Hepatocyte (in vitro differentiated cells): ENCODE measurements at regions not wholly inside any gene's neighbourhood (a gene's known extent, or its start where the extent isn't known, plus 50 kb on each side); places are given as distances from the start of the nearest gene placed in this dataset.
A peak's percentile ranks its signal among the peaks of the same experiment; 100 is the strongest.

Source experiments
- DNase-seq: peaks from one replicate; pipeline ENCODE4 v3.0.0-alpha.2; 2016; ENCODE audit warnings: low spot score
- H2AFZ ChIP-seq: fragments of 200-600 bp; sonication (generic); 2 replicates; pipeline ENCODE4 v1.6.0; 2016; ENCODE audit warnings: antibody characterized with exemption, mild to moderate bottlenecking
- H3K27ac ChIP-seq: fragments of 200-600 bp; sonication (generic); 2 replicates; pipeline ENCODE4 v1.5.1; 2016; ENCODE audit warnings: mild to moderate bottlenecking
- H3K27me3 ChIP-seq: fragments of 200-600 bp; sonication (generic); 2 replicates; pipeline ENCODE4 v1.6.1; 2016
- H3K36me3 ChIP-seq: fragments of 200-600 bp; sonication (generic); replicated peaks from 2 replicates; pipeline ENCODE4 v1.5.1; 2016; ENCODE audit warnings: low read depth; ENCODE audit not compliant: insufficient read depth
- H3K4me1 ChIP-seq: fragments of 200-600 bp; sonication (generic); 2 replicates; pipeline ENCODE4 v1.5.1; 2016; ENCODE audit warnings: mild to moderate bottlenecking, moderate library complexity; ENCODE audit not compliant: insufficient read depth
- H3K4me2 ChIP-seq: fragments of 200-600 bp; sonication (generic); 2 replicates; pipeline ENCODE4 v1.6.0; 2016
- H3K4me3 ChIP-seq: fragments of 200-600 bp; sonication (generic); 2 replicates; pipeline ENCODE4 v1.5.1; 2016; ENCODE audit warnings: mild to moderate bottlenecking
- H3K79me2 ChIP-seq: fragments of 200-600 bp; sonication (generic); 2 replicates; pipeline ENCODE4 v1.6.0; 2017; ENCODE audit warnings: mild to moderate bottlenecking
- H3K9me2 ChIP-seq: fragments of 200-600 bp; sonication (generic); replicated peaks from 2 replicates; pipeline ENCODE4 v1.6.0; 2017; ENCODE audit warnings: mild to moderate bottlenecking; ENCODE audit not compliant: insufficient read depth
- H3K9me3 ChIP-seq: fragments of 200-600 bp; sonication (generic); 2 replicates; pipeline ENCODE4 v1.5.1; 2016; ENCODE audit warnings: low read depth, mild to moderate bottlenecking
- H4K20me1 ChIP-seq: fragments of 200-600 bp; sonication (generic); 2 replicates; pipeline ENCODE4 v1.6.0; 2016; ENCODE audit warnings: mild to moderate bottlenecking; ENCODE audit not compliant: insufficient read depth, poor library complexity, severe bottlenecking
- EZH2 ChIP-seq: fragments of 200-600 bp; sonication (generic); IDR thresholded peaks from 2 replicates; pipeline ENCODE4 v1.6.1; 2016; ENCODE audit warnings: antibody characterized with exemption, mild to moderate bottlenecking, borderline replicate concordance
- EZH2phosphoT487 ChIP-seq: fragments of 200-600 bp; sonication (generic); IDR thresholded peaks from one replicate; pipeline ENCODE4 v1.6.1; 2018; ENCODE audit warnings: antibody characterized with exemption, mild to moderate bottlenecking, low read depth, moderate library complexity; ENCODE audit not compliant: unreplicated experiment, severe bottlenecking
- WGBS: methylation state at CpG from one replicate; pipeline ENCODE4 v1.1.6; 2016; ENCODE audit warnings: low lambda C conversion rate; ENCODE audit errors: missing lambda C conversion rate; 5-methylcytosine and 5-hydroxymethylcytosine counted together
- TF ChIP-seq, protein P1 (sequence below): fragments of 200-600 bp; sonication (generic); IDR thresholded peaks from 2 replicates; pipeline ENCODE4 v1.5.1; 2016; ENCODE audit warnings: antibody characterized with exemption, mild to moderate bottlenecking; ENCODE audit not compliant: poor library complexity

DNA sequence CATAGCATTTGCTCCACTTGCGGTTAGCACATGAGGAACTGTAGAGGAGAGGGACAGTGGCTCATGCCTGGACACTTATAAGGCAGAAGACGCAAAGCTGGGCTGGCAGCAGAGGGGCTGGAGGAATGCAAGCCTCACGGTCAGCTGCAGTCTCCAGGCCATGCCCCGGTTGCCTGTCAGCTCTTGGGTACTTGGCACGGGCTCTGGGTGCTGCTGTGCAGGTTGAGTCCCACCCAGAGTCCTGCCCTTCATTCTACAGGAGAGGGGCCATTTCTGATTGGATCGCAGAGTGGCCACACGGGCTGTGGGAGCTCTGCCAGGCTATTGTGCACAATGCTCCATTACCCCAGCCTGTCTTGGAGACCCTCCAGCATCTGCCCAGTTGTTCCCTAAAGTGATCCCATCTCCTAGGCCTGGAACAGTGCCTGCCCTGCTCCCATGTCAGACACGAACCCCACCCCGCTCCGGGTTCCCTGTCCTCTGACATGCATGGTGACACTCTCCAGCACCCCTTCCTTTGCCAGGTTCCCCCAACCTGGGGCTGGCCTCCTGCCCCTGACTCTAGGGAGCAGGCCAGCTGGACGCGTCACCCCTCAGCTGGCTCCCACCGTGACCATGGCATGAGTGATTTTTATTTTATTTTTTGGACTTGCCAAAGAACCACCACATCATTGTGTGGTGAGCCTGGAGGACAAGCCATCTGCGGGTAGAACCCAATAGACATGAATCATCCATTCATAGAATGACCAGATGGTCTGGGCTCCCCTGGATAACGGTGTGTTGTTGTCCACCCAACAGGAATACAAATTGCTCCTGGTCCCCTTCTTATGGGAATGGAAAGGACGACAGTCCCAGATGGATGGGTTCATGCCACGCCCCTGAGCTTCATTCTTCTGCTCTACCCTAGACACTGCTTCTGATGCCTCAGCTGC, 51.0 kb upstream of the KLF13 start:
- no peak overlapping the region for H3K27ac ChIP-seq
- no peaks in the 10 kb centered on the region for H3K79me2 ChIP-seq
- H3K4me3 ChIP-seq, result no peak overlapping the region
- no peaks in the 10 kb centered on the region for H3K9me2 ChIP-seq
- WGBS, result 95% methylated on average over 17 of the region's 17 CpGs
- H3K4me2 ChIP-seq, result no peak overlapping the region
- no peaks in the 10 kb centered on the region for H3K9me3 ChIP-seq
- no peak overlapping the region for H2AFZ ChIP-seq
- no peak for TF ChIP-seq EZH2
- TF ChIP-seq, protein P1, sequence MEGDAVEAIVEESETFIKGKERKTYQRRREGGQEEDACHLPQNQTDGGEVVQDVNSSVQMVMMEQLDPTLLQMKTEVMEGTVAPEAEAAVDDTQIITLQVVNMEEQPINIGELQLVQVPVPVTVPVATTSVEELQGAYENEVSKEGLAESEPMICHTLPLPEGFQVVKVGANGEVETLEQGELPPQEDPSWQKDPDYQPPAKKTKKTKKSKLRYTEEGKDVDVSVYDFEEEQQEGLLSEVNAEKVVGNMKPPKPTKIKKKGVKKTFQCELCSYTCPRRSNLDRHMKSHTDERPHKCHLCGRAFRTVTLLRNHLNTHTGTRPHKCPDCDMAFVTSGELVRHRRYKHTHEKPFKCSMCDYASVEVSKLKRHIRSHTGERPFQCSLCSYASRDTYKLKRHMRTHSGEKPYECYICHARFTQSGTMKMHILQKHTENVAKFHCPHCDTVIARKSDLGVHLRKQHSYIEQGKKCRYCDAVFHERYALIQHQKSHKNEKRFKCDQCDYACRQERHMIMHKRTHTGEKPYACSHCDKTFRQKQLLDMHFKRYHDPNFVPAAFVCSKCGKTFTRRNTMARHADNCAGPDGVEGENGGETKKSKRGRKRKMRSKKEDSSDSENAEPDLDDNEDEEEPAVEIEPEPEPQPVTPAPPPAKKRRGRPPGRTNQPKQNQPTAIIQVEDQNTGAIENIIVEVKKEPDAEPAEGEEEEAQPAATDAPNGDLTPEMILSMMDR, result no peak
- TF ChIP-seq EZH2phosphoT487, result no peak
- H3K27me3 ChIP-seq, result no peaks in the 10 kb centered on the region
- H4K20me1 ChIP-seq, result no peaks in the 10 kb centered on the region
- H3K36me3 ChIP-seq, result no peaks in the 10 kb centered on the region
- H3K4me1 ChIP-seq, result peaks cover 16% of the 10 kb centered on the region
- no peak for DNase-seq

DNA sequence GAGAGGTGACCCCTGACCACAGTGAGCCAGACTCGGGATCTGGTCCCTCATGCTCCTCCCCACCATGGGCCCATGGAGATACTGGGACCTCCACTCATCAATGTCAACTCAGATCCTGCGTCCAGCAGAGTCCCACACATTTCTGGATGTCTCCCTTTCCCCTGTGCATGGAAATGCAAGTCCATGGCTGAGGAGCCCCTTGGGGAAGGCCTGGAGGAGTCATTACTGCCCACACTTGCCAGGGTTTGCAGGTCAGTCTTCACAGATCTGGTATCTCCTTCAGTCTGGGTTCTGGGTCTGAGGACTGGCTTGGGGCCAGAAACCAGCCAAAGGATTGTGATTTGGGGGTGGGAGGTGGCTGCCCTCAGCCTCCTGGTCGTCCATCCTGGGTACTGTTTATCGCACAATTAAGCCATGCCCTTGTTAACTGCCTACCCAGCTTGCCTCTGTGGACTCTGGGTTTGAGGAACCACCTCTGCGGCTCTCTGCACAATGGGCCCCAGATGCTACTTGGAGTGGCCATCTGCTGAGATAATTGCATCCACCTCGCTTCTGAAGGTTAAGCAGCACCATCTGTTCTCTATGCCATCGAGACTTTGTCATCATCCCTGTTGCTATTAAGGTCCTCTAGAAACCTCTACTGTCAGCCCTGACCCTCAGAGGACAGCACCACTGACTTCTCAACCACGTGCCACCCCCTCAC, 49.9 kb upstream of the KLF13 start:
- no peaks in the 10 kb centered on the region for H3K9me2 ChIP-seq
- H3K4me1 ChIP-seq, result peaks cover 16% of the 10 kb centered on the region
- H3K27ac ChIP-seq, result no peak overlapping the region
- H3K27me3 ChIP-seq, result no peaks in the 10 kb centered on the region
- no peaks in the 10 kb centered on the region for H3K79me2 ChIP-seq
- no peaks in the 10 kb centered on the region for H3K9me3 ChIP-seq
- no peaks in the 10 kb centered on the region for H3K36me3 ChIP-seq
- H3K4me2 ChIP-seq, result no peak overlapping the region
- H4K20me1 ChIP-seq, result no peaks in the 10 kb centered on the region
- DNase-seq, result peak; percentile 2
- H3K4me3 ChIP-seq, result no peak overlapping the region
- H2AFZ ChIP-seq, result no peak overlapping the region
- 90% methylated on average over 8 of the region's 8 CpGs for WGBS
- TF ChIP-seq EZH2, result no peak
- TF ChIP-seq EZH2phosphoT487, result no peak
- TF ChIP-seq, protein P1, result no peak
